ENCODE measurements at regions not wholly inside any gene's neighbourhood (a gene's known extent, or its start where the extent isn't known, plus 50 kb on each side); places are given as distances from the start of the nearest gene placed in this dataset.

- no peak for TF ChIP-seq POLR2A (IDR thresholded peaks at IDR 0.05; ENCODE audit: low read depth, low read length)
- no peak for TF ChIP-seq POLR2AphosphoS5 (IDR thresholded peaks at IDR 0.05; ENCODE audit: low read depth, low read length)
Measured at GRCh38 chr12:22932431-22932830, 307.5 kb downstream of the ETNK1 start.
